ENCODE measurements at regions not wholly inside any gene's neighbourhood (a gene's known extent, or its start where the extent isn't known, plus 50 kb on each side); places are given as distances from the start of the nearest gene placed in this dataset.
"Not testable (repeated sequence)": the region's sequence is repeated elsewhere in the genome, so short reads cannot be mapped to it uniquely, and the experiment has no call there.

DNA sequence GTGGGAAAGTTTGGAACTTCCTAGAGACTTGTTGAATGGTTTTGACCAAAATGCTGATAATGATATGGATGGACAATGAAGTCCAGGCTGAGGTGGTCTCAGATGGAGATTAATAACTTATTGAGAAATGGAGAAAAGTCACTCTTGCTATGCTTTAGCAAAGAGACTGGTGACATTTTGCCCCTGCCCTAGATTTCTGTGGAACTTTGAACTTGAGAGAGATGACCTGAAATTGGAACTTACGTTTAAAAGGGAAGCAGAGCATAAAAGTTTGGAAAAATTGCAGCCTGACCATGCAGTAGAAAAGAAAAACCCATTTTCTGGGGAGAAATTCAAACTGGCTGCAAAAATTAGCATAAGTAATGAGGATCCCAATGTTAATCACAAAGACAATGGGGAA, 55.5 kb upstream of the TNFSF10 start:
- TF ChIP-seq, protein P1, sequence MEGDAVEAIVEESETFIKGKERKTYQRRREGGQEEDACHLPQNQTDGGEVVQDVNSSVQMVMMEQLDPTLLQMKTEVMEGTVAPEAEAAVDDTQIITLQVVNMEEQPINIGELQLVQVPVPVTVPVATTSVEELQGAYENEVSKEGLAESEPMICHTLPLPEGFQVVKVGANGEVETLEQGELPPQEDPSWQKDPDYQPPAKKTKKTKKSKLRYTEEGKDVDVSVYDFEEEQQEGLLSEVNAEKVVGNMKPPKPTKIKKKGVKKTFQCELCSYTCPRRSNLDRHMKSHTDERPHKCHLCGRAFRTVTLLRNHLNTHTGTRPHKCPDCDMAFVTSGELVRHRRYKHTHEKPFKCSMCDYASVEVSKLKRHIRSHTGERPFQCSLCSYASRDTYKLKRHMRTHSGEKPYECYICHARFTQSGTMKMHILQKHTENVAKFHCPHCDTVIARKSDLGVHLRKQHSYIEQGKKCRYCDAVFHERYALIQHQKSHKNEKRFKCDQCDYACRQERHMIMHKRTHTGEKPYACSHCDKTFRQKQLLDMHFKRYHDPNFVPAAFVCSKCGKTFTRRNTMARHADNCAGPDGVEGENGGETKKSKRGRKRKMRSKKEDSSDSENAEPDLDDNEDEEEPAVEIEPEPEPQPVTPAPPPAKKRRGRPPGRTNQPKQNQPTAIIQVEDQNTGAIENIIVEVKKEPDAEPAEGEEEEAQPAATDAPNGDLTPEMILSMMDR (IDR thresholded peaks at IDR 0.05; ENCODE audit: insufficient read depth, low read length) = not testable (repeated sequence)
- TF ChIP-seq POLR2AphosphoS5, GABPA (IDR thresholded peaks at IDR 0.05; ENCODE audit: low read depth): not testable (repeated sequence)
